ENCODE measurements at regions not wholly inside any gene's neighbourhood (a gene's known extent, or its start where the extent isn't known, plus 50 kb on each side); places are given as distances from the start of the nearest gene placed in this dataset.
"Not testable (repeated sequence)": the region's sequence is repeated elsewhere in the genome, so short reads cannot be mapped to it uniquely, and the experiment has no call there.

GRCh38 chr4:134934036-134934808, 732.6 kb upstream of the PABPC4L start:
- 87 to 93% methylated on average over 10 of the region's 10 CpGs for WGBS, 2 experiments

GRCh38 chr4:134915355-134915754, 713.8 kb upstream of the PABPC4L start:
- Histone ChIP-seq H3K27ac (ENCODE audit: insufficient read depth, low read depth, low read length, poor library complexity, severe bottlenecking) (no peak overlapping the region), H3K36me3 (ENCODE audit: control insufficient read depth, insufficient read depth, low read length) (no peaks in the 10 kb centered on the region), H3K4me3 (ENCODE audit: insufficient read depth, low read depth, low read length) (no peak overlapping the region), H3K4me1 (ENCODE audit: control insufficient read depth, insufficient read depth, low read length) (no peaks in the 10 kb centered on the region), H3K27me3 (ENCODE audit: control insufficient read depth, insufficient read depth, low read length, poor library complexity, severe bottlenecking) (no peaks in the 10 kb centered on the region), H3K9me3 (ENCODE audit: control insufficient read depth, low read length) (no peaks in the 10 kb centered on the region)
- 97 to 100% methylated on average over 2 of the region's 2 CpGs for WGBS, 2 experiments

More at GRCh38 chr4:134934036-134934808, 732.6 kb upstream of the PABPC4L start:
- Histone ChIP-seq H3K36me3 (ENCODE audit: control insufficient read depth, insufficient read depth, low read length) (no peaks in the 10 kb centered on the region), H3K4me1 (ENCODE audit: control insufficient read depth, insufficient read depth, low read length) (no peaks in the 10 kb centered on the region), H3K27me3 (ENCODE audit: control insufficient read depth, insufficient read depth, low read length, poor library complexity, severe bottlenecking) (no peaks in the 10 kb centered on the region), H3K4me3 (ENCODE audit: insufficient read depth, low read depth, low read length) (no peak overlapping the region), H3K9me3 (ENCODE audit: control insufficient read depth, low read length) (no peaks in the 10 kb centered on the region), H3K27ac (ENCODE audit: insufficient read depth, low read depth, low read length, poor library complexity, severe bottlenecking) (no peak overlapping the region)

GRCh38 chr4:134914250-134914649, 712.7 kb upstream of the PABPC4L start:
- not testable (repeated sequence) for H3K27me3 ChIP-seq (ENCODE audit: control insufficient read depth, insufficient read depth, low read length, poor library complexity, severe bottlenecking); H3K27ac ChIP-seq (ENCODE audit: insufficient read depth, low read depth, low read length, poor library complexity, severe bottlenecking); H3K4me1 ChIP-seq (ENCODE audit: control insufficient read depth, insufficient read depth, low read length); H3K4me3 ChIP-seq (ENCODE audit: insufficient read depth, low read depth, low read length); H3K36me3 ChIP-seq (ENCODE audit: control insufficient read depth, insufficient read depth, low read length); H3K9me3 ChIP-seq (ENCODE audit: control insufficient read depth, low read length)
- 80 to 81% methylated on average over 7 of the region's 7 CpGs for WGBS, 2 experiments

- no peaks in the 10 kb centered on the region for H3K36me3 ChIP-seq (ENCODE audit: control insufficient read depth, insufficient read depth, low read length)
- H3K27ac ChIP-seq (ENCODE audit: insufficient read depth, low read depth, low read length, poor library complexity, severe bottlenecking): no peak overlapping the region
- H3K27me3 ChIP-seq (ENCODE audit: control insufficient read depth, insufficient read depth, low read length, poor library complexity, severe bottlenecking): no peaks in the 10 kb centered on the region
- no peaks in the 10 kb centered on the region for H3K9me3 ChIP-seq (ENCODE audit: control insufficient read depth, low read length)
- H3K4me1 ChIP-seq (ENCODE audit: control insufficient read depth, insufficient read depth, low read length): no peaks in the 10 kb centered on the region
- 32 to 36% methylated on average over 2 of the region's 2 CpGs for whole genome bisulfite sequencing, 2 experiments
- no peak overlapping the region for H3K4me3 ChIP-seq (ENCODE audit: insufficient read depth, low read depth, low read length)
Observed at GRCh38 chr4:134911941-134912340, 710.4 kb upstream of the PABPC4L start.

- Histone ChIP-seq H3K27ac (ENCODE audit: insufficient read depth, low read depth, low read length, poor library complexity, severe bottlenecking) (no peak overlapping the region), H3K4me3 (ENCODE audit: insufficient read depth, low read depth, low read length) (no peak overlapping the region), H3K4me1 (ENCODE audit: control insufficient read depth, insufficient read depth, low read length) (no peaks in the 10 kb centered on the region), H3K9me3 (ENCODE audit: control insufficient read depth, low read length) (no peaks in the 10 kb centered on the region), H3K27me3 (ENCODE audit: control insufficient read depth, insufficient read depth, low read length, poor library complexity, severe bottlenecking) (no peaks in the 10 kb centered on the region), H3K36me3 (ENCODE audit: control insufficient read depth, insufficient read depth, low read length) (no peaks in the 10 kb centered on the region)
- WGBS, 2 experiments: 80% methylated on average over 1 of the region's 2 CpGs; no CpG with 5 or more reads in 1 of the 2 experiments
Observed at GRCh38 chr4:134906404-134907023, 704.9 kb upstream of the PABPC4L start.

DNA sequence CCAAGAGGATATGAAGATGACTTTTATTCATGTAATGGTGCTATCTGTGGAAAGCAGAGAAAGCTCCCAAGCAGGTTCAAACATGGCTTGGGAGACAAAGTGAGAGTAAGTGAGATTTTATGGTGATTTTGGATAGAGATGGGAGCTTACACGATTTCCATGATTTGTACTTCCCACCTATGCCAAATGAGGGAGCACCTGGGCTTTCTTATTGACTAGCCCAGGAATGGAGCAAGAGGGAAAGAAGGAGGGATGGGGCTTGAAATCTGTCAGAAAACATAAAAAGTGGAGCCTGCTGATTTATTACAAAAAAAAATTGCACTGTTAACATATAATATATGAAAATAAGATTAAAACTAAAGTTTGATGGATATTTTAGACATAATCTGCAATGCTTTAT, 703.5 kb upstream of the PABPC4L start:
- WGBS, 2 experiments: 89 to 100% methylated on average over 1 of the region's 1 CpG
- H3K4me1 ChIP-seq (ENCODE audit: control insufficient read depth, insufficient read depth, low read length): no peaks in the 10 kb centered on the region
- H3K27ac ChIP-seq (ENCODE audit: insufficient read depth, low read depth, low read length, poor library complexity, severe bottlenecking): no peak overlapping the region
- H3K36me3 ChIP-seq (ENCODE audit: control insufficient read depth, insufficient read depth, low read length): no peaks in the 10 kb centered on the region
- no peaks in the 10 kb centered on the region for H3K9me3 ChIP-seq (ENCODE audit: control insufficient read depth, low read length)
- no peak overlapping the region for H3K4me3 ChIP-seq (ENCODE audit: insufficient read depth, low read depth, low read length)
- H3K27me3 ChIP-seq (ENCODE audit: control insufficient read depth, insufficient read depth, low read length, poor library complexity, severe bottlenecking): no peaks in the 10 kb centered on the region

DNA sequence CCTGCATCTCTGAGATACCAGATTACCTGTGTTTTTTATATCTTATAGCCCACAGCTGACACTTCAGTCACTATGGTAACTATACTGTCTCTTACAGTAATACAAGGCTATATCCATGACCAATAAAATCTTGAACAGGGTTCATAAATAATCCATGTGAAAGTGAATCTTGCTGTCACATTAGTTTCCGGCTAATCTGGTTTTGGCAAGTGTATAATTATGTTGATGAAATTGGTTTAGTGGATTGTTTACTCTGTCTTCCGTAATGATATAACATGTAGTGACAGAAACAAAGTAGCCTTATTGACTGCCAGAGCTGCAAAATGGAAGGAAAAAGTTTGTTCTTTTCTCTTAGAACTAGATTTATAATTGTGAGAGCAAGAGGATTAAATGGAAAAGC, 686.6 kb upstream of the PABPC4L start:
- Histone ChIP-seq H3K27ac (ENCODE audit: insufficient read depth, low read depth, low read length, poor library complexity, severe bottlenecking) (no peak overlapping the region), H3K4me1 (ENCODE audit: control insufficient read depth, insufficient read depth, low read length) (no peaks in the 10 kb centered on the region), H3K9me3 (ENCODE audit: control insufficient read depth, low read length) (no peaks in the 10 kb centered on the region), H3K36me3 (ENCODE audit: control insufficient read depth, insufficient read depth, low read length) (no peaks in the 10 kb centered on the region), H3K4me3 (ENCODE audit: insufficient read depth, low read depth, low read length) (no peak overlapping the region), H3K27me3 (ENCODE audit: control insufficient read depth, insufficient read depth, low read length, poor library complexity, severe bottlenecking) (no peaks in the 10 kb centered on the region)
- 95 to 97% methylated on average over 2 of the region's 2 CpGs for WGBS, 2 experiments

DNA sequence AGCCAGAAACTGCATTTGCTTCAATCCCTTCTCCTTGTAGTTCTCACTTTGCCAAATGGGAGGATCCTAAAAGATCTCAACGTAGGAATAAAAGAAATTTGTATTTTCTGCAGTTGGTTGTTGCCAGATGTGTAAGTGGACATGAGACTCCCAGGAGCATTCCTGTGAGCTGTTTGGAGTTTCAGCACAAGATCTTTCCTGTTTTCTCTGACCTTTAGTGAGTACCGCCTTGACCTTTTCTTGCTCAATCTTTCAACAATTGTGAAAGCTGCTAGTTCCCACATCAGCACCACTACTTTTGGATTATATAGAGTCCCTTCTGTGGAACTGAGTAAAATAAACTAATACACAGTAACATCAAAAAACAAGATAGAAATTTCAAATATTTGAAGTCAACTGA, 683.8 kb upstream of the PABPC4L start:
- H3K4me3 ChIP-seq (ENCODE audit: insufficient read depth, low read depth, low read length): no peak overlapping the region
- no peaks in the 10 kb centered on the region for H3K36me3 ChIP-seq (ENCODE audit: control insufficient read depth, insufficient read depth, low read length)
- 93 to 100% methylated on average over 2 of the region's 2 CpGs for WGBS, 2 experiments
- no peaks in the 10 kb centered on the region for H3K4me1 ChIP-seq (ENCODE audit: control insufficient read depth, insufficient read depth, low read length)
- H3K9me3 ChIP-seq (ENCODE audit: control insufficient read depth, low read length): no peaks in the 10 kb centered on the region
- no peaks in the 10 kb centered on the region for H3K27me3 ChIP-seq (ENCODE audit: control insufficient read depth, insufficient read depth, low read length, poor library complexity, severe bottlenecking)
- no peak overlapping the region for H3K27ac ChIP-seq (ENCODE audit: insufficient read depth, low read depth, low read length, poor library complexity, severe bottlenecking)

DNA sequence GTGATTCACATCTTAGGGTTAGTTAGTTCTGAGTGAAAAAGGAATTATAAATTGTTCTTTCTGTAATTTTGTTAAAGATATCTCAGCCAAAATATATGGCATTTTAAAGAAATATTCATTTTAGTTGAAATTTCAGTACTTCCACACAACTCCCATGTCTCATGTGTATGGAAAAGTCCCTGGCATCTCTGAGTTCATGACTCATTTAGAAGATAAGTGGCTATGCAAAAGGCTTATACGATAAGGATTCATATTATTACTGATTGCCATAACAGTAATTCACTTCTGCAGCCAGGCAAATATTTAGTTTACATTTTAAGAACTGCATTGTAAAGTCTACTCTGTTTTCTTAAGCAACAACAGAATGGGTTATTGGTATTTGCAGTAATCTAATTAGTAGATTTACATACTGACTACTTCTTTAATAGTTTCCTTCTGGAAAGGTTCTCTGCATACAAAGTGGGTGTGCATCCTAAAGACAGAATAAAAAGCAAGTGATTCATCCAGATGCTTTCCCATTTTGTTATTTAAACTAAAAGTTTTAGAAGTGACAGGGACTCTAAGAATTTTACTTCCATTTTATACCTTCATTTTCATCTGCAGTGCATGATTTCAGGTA, 682.4 kb upstream of the PABPC4L start:
- WGBS, 2 experiments: 60 to 100% methylated on average over 1 of the region's 1 CpG
- no peaks in the 10 kb centered on the region for H3K36me3 ChIP-seq (ENCODE audit: control insufficient read depth, insufficient read depth, low read length)

DNA sequence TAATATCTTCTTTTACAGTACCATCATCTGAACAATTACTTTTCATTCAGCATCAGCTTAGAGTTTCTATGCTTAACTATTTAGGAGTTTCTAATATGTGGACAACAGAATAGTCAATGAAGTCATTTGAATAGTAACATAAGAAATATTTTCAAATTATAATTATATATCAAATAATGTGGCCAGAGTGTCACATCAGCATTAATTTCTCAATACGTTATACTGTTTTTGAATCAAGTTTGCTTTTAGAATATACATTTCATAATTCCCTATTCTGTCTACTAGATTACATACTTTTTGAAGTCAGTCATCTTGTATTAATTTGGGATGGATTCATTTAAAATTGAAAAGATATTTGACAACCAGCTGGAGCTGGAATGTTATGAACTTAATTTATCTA, 677.4 kb upstream of the PABPC4L start:
- 100% methylated on average over 1 of the region's 1 CpG; no CpG with 5 or more reads in 1 of the 2 experiments for WGBS, 2 experiments
- no peaks in the 10 kb centered on the region for H3K9me3 ChIP-seq (ENCODE audit: control insufficient read depth, low read length)
- H3K4me3 ChIP-seq (ENCODE audit: insufficient read depth, low read depth, low read length): no peak overlapping the region
- no peaks in the 10 kb centered on the region for H3K36me3 ChIP-seq (ENCODE audit: control insufficient read depth, insufficient read depth, low read length)
- no peaks in the 10 kb centered on the region for H3K27me3 ChIP-seq (ENCODE audit: control insufficient read depth, insufficient read depth, low read length, poor library complexity, severe bottlenecking)
- H3K4me1 ChIP-seq (ENCODE audit: control insufficient read depth, insufficient read depth, low read length): no peaks in the 10 kb centered on the region
- no peak overlapping the region for H3K27ac ChIP-seq (ENCODE audit: insufficient read depth, low read depth, low read length, poor library complexity, severe bottlenecking)

More for the DNA sequence above, 682.4 kb upstream of the PABPC4L start:
- H3K27me3 ChIP-seq (ENCODE audit: control insufficient read depth, insufficient read depth, low read length, poor library complexity, severe bottlenecking): no peaks in the 10 kb centered on the region
- H3K9me3 ChIP-seq (ENCODE audit: control insufficient read depth, low read length): no peaks in the 10 kb centered on the region
- H3K27ac ChIP-seq (ENCODE audit: insufficient read depth, low read depth, low read length, poor library complexity, severe bottlenecking): no peak overlapping the region
- no peaks in the 10 kb centered on the region for H3K4me1 ChIP-seq (ENCODE audit: control insufficient read depth, insufficient read depth, low read length)
- H3K4me3 ChIP-seq (ENCODE audit: insufficient read depth, low read depth, low read length): no peak overlapping the region

Measured in ectodermal cell (in vitro differentiated cells).